Right atrium auricular region (tissue), 2 donors: ENCODE measurements at regions not wholly inside any gene's neighbourhood (a gene's known extent, or its start where the extent isn't known, plus 50 kb on each side); places are given as distances from the start of the nearest gene placed in this dataset.

ENCODE experiments used
- DNase-seq: peaks from one replicate; pipeline ENCODE4 v3.0.0-alpha.2; 2019; ENCODE audit warnings: low spot score
- H3K27ac ChIP-seq, 2 donors: fragments of 200-600 bp; sonication (generic); 1 replicate in 1 of 2; 2 replicates in 1 of 2; pipeline ENCODE4 v1.5.1; 2016 to 2019
- H3K27me3 ChIP-seq, 2 donors: fragments of 200-600 bp; sonication (generic); one replicate each; pipeline versions ENCODE4 v1.5.1 to v1.6.0; 2017 to 2019
- H3K36me3 ChIP-seq: fragments of 200-600 bp; sonication (generic); one replicate; pipeline ENCODE4 v1.5.1; 2016
- H3K4me1 ChIP-seq, 2 donors: fragments of 200-600 bp; sonication (generic); one replicate each; pipeline versions ENCODE4 v1.5.1 to v1.6.0; 2017 to 2019
- H3K4me3 ChIP-seq, 2 donors: fragments of 200-600 bp; sonication (generic); 1 replicate in 1 of 2; 2 replicates in 1 of 2; pipeline ENCODE4 v1.5.1; 2017 to 2019; ENCODE audit warnings: mild to moderate bottlenecking in 1 of 2, moderate library complexity in 1 of 2
- H3K9me3 ChIP-seq, 2 donors: fragments of 200-600 bp; sonication (generic); one replicate each; pipeline ENCODE4 v1.5.1; 2019
- CTCF ChIP-seq, 2 donors: fragments of 200-600 bp; sonication (generic); IDR thresholded peaks; one replicate each; pipeline ENCODE4 v1.5.1; 2019; ENCODE audit warnings: antibody characterized with exemption in 2 of 2

DNA sequence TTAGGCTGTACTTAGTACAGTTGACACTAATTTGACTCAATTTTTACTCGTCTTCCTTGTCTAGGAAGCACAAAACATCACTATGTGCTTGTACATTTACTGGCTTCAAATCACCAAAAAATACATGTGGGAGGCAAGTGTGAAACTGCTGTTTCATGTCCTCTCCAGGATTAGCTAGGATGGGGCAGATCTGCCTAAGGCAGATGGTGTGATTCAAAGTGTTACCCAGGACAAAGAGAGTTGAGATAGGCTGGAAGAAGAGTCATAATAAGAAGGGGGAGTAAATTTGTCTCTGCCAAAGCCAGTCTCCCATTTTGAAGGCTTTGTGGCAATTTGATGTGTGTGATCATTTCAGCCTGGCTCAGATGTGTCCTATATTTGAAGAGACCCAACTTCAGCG lies 821.6 kb upstream of the ZEB2 start:
- no peak for DNase-seq
- Histone ChIP-seq H3K4me3 (no peak overlapping the region), H3K36me3 (no peaks in the 10 kb centered on the region), H3K27ac (no peak overlapping the region), H3K4me1 (no peaks in the 10 kb centered on the region), H3K27me3 (no peaks in the 10 kb centered on the region), H3K9me3 (no peaks in the 10 kb centered on the region)
- TF ChIP-seq CTCF (IDR thresholded peaks at IDR 0.05): no peak

GRCh38 chr2:145339646-145340045 lies 819.7 kb upstream of the ZEB2 start:
- TF ChIP-seq CTCF (IDR thresholded peaks at IDR 0.05): no peak
- no peaks in the 10 kb centered on the region for H3K27me3 ChIP-seq
- no peaks in the 10 kb centered on the region for H3K36me3 ChIP-seq
- H3K27ac ChIP-seq: no peak overlapping the region
- H3K4me3 ChIP-seq: no peak overlapping the region
- no peaks in the 10 kb centered on the region for H3K9me3 ChIP-seq
- H3K4me1 ChIP-seq: no peaks in the 10 kb centered on the region
- DNase-seq: no peak

DNA sequence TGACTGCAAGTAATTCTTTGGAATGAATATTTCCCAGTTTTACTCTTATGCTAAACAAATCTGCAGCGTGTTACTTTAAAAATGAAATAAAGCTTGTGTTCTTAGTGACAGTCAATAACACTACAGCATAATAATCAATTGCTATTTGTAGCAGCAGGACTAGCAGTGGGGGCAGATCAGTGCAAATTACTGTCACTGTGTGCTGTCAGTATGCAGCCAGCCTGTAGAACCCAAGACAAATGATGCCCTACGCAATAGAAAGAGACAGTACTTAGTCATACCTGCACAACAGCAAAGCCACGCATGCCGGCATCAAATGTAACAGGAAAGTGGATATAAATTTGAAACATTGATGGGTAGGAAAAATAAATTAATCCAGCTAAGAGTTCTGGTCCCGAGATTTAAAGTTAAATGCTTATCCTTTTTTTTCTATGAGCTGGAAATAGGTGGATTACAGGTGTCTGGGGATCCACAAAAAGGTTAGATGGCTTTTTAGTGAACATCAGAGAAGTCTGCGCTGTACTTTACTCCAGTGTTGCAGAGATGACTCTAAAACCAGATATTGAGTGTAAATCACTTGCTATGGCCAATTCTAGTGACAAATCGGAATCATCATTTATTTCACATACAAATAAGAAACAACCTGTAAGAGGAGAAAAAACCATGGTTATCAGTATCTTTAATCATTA lies 812.4 kb upstream of the ZEB2 start:
- Histone ChIP-seq H3K27me3 (no peaks in the 10 kb centered on the region), H3K9me3 (no peaks in the 10 kb centered on the region), H3K4me3 (no peak overlapping the region), H3K36me3 (no peaks in the 10 kb centered on the region), H3K27ac (no peak overlapping the region), H3K4me1 (no peaks in the 10 kb centered on the region)
- DNase-seq: no peak
- no peak for TF ChIP-seq CTCF (IDR thresholded peaks at IDR 0.05)

DNA sequence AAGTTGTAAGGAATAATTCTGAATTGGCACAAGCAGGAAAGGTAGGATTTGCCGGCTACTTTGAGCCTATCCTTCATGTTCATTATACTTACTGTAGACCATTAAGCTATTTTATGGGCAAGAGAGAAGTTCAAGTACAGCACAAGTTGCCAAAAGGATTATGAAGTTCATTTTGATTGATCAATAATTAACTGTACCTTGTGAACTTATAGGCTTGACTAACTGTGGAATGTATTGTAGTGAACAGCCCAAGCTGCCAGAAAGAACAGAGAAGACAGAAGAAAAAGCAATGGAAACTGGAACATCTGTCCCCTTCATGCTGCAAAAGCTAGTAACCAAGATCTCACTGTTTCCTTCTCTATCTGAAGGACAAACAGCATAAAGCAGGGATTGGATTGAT lies 810.1 kb upstream of the ZEB2 start:
- Histone ChIP-seq H3K27ac (no peak overlapping the region), H3K9me3 (no peaks in the 10 kb centered on the region), H3K4me1 (no peaks in the 10 kb centered on the region), H3K4me3 (no peak overlapping the region), H3K36me3 (no peaks in the 10 kb centered on the region), H3K27me3 (no peaks in the 10 kb centered on the region)
- no peak for DNase-seq
- no peak for TF ChIP-seq CTCF (IDR thresholded peaks at IDR 0.05)

- DNase-seq: no peak
- Histone ChIP-seq H3K9me3 (no peaks in the 10 kb centered on the region), H3K4me1 (no peaks in the 10 kb centered on the region), H3K4me3 (no peak overlapping the region), H3K36me3 (no peaks in the 10 kb centered on the region), H3K27ac (no peak overlapping the region), H3K27me3 (no peaks in the 10 kb centered on the region)
- TF ChIP-seq CTCF (IDR thresholded peaks at IDR 0.05): no peak
Observed at GRCh38 chr2:145325485-145325884, 805.6 kb upstream of the ZEB2 start.

GRCh38 chr2:145324748-145325147 lies 804.8 kb upstream of the ZEB2 start:
- Histone ChIP-seq H3K27ac (no peak overlapping the region), H3K4me3 (no peak overlapping the region), H3K9me3 (no peaks in the 10 kb centered on the region), H3K27me3 (no peaks in the 10 kb centered on the region), H3K4me1 (no peaks in the 10 kb centered on the region), H3K36me3 (no peaks in the 10 kb centered on the region)
- no peak for TF ChIP-seq CTCF (IDR thresholded peaks at IDR 0.05)
- no peak for DNase-seq
